TTC549 (cell line): ENCODE measurements at regions not wholly inside any gene's neighbourhood (a gene's known extent, or its start where the extent isn't known, plus 50 kb on each side); places are given as distances from the start of the nearest gene placed in this dataset.

ENCODE experiments used
- FAIRE-seq: peaks from 2 replicates; lab custom pipeline; 2012; peaks lifted over from hg19 to GRCh38; lab: Jason Lieb, UNC

DNA sequence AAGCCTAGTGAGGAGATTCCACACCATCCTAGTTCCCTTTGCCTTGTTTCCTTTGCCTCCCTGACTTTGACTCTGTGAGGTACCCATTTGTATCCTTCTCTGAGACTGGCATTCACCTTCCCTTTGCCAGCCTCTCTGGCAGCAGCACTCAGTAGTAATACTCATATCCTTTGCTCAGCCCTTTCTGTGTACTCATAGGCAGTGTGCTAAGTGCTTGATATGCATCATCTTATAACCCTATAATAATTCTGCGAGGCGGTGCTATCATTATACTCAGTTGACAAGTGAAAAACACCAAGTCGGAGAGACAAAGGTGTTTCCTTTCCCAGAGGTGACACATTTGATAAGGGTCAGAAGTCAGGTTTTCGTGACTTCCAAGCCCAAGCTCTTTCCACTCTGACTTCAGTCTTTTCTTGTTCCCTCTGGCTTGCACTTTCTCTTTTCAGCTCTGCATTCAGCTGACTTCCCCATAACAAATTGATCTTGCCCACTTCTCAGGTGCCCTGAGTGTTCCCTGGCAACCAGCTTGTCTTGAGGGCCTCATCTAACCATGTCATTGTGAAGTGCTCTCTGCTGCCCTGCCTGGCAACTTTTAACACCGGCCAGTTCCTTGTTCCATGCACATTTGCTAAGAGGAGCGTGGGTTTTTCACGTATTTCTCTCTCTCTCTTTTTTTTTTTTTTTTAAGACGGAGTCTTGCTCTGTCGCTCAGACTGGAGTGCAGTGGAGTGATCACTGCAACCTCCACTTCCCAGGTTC lies 94.5 kb upstream of the UPP2 start:
- FAIRE-seq: no peak

DNA sequence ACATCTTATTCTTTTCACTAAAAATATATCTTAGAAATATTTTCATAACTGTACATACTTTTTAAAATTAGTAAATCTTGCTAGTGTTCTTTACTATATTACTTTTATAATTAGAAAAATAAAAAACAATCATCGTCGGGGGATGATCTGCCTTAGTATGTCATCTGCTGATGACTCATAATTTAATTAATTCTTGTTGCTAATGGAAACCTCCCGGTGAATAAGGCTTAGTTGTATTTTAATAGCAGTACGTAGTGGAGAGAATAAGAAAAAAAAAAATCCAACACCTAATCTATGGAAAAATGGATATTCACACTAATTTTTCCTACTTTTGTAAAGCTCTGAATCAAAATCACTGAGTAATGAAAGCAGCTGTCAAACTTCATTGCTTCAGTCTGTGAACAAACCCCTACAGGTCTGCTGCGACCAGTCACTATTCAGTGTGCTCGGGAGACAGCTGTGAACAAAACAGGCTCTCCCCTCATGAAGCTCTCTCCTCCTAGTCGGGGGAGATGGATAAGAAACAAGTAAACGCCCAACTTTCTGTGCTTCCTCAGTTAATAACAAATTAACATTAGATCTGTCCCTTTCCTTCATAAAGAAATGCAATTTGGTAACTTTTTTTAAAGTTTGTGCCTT lies 97.4 kb upstream of the UPP2 start:
- FAIRE-seq: no peak

DNA sequence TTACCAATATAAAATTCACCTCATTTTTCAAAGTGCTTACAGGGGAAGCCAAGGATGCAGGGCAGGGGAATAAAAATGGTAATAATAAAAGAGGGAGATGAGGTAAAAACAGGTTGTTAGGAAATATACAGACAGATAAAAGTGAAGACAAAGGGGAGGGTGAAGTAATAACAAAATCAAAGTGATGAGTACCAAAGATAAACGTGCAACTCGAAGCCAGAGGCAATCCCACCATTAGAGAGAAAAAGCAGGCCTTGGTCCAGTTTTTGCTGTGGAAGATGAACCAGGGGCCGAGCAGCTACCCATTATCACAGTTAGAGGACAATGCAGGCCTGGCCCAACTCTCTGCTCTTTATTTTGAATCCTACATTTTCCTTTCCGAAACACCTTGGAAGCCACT lies 99.6 kb upstream of the UPP2 start:
- no peak for FAIRE-seq

DNA sequence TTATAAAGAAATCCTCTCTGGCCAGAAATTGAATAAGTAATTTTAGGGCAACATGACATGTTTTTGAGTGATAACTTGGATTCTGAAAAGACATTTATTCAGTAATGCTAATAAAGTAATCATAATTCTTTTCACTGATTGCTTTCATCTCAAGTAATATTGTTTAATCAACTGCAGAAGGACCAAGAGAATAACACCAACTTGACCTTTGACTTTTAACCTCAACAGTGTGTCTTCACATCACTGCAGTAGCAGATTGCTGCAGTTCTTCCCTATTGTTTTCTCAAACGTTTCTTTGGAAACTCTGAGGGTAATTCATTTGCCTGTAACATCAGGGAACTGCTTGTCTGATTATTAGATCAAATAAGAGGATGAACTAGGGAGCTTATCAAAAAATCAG lies 104.9 kb upstream of the UPP2 start:
- no peak for FAIRE-seq

DNA sequence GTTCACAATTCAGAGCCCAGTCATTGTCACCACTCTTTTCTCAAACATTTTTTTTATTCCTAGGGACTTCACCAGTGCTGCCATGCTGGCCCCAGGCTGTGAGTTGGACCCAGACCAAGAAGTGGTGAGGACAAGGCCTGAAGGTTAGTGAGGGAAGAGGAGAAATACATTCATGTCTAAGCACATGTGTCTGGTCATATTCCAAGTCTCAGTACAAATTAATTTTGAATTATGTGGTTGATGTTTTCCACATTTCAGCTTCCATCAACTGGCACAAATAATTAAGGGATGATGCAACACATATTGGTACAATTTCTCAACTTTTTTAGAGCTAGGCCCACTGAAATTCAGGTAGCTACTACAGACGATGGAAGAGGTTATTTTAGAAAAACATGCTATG lies 106.6 kb upstream of the UPP2 start:
- no peak for FAIRE-seq

DNA sequence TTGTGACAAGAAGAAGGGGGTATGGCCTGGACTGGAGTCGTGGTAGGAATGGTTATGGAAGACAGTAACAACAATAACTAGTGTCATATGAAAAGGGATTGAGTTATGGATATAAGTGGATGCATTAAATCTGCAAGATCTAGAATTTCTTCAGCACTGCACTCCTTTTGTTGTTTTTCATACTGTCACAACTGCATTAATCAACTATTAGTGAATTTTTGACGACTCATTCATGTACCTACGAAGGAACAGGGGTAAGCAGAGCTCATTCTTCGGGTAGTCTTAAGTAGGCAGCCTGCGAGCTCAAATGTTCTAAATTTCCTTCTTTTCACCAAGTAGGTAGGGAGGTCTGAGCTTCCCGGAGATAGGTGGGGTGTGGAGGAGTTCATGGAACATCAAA lies 109.7 kb upstream of the UPP2 start:
- FAIRE-seq: no peak

DNA sequence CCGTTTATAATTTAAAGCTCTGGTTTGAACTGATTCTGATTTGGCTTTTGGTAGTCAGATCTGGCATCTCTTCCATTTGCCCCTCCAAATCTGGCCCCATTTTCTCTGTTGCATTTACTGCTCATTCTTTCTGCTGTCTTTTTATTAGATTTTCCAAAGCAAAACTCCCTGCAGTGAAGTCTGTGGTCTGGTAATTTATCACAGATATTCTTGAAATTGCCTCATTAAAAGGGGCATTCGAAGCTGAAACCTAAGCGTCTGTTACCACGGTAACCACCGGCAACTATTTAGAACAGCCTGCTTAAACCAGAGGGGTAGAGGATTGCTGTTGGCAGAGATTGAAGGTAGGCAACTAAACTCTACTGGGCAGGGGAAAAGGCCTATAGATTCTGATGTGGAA lies 111.5 kb upstream of the UPP2 start:
- FAIRE-seq: no peak

DNA sequence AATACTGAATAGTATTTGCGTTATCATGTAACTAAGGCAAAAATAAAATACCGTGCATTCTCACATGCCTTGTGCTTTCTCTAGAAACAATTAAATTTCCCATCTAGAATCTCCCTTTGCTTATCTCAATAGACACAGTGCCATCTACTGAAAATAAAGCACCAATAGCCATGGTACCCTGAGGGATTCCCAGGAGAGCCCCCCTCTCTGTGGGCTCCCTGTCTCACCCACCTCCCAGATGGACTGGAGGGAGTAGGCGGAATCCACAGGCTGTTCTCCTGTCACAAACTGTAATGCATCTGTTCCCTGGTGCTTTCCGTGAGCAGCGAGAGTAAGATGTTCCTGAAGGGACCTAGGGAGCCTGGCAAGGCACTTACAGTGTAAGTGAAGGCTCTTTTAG lies 112.4 kb upstream of the UPP2 start:
- FAIRE-seq: no peak

DNA sequence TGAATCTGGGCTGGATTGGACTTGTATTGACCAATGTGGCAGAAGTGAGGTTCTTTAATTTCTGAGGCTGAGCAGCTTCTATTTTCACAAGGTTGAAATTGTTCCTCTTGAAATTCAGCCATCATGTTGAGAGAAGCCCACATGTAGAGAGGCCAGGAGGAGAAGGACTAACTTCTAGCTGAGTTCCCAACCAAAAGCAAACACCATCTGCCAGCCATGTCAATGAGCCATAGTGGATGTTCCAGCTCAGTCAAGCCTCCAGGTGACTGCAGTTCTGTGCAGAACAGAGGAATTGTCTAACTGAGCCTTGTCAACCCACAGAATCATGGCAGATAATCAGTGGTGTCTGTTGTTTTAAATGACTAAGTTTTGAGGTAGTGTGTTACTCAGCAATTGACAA lies 110.6 kb upstream of the ACVR1 start:
- FAIRE-seq: no peak

DNA sequence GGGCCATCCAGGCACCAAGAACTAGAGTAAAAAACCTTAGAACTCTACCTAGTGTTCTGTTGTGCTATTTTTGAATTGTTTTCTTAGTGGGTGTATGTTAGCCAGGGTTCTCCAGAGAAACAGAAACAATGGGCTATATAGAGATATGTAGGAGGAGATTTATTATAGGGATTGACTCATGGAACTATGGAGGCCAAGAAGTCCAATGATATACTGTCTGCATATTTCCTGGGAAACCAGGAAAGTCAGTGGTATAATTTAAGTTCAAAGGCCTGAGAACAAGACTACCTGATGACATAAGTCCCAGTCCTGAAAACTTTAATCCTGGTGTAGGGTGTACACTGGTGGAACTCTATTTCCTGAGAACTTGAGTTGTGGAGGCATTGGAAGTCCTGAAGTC lies 108.7 kb upstream of the ACVR1 start:
- FAIRE-seq: no peak

DNA sequence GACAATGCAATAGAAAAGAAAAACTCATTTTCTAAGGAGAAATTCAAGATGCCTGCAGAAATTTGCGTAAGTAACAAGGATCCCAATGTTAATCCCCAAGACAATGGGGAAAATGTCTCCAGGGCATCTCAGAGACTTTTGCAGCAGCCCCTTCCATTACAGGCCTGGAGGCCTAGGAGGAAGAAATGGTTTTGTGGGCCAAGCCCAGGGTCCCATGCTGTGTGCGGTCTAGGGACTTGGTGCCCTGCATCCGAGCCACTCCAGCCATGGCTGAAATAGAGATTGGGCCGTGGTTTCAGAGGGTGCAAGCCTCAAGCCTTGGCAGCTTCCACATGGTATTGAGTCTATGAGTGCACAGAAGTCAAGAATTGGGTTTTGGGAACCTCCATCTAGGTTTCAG lies 103.9 kb upstream of the ACVR1 start:
- no peak for FAIRE-seq

DNA sequence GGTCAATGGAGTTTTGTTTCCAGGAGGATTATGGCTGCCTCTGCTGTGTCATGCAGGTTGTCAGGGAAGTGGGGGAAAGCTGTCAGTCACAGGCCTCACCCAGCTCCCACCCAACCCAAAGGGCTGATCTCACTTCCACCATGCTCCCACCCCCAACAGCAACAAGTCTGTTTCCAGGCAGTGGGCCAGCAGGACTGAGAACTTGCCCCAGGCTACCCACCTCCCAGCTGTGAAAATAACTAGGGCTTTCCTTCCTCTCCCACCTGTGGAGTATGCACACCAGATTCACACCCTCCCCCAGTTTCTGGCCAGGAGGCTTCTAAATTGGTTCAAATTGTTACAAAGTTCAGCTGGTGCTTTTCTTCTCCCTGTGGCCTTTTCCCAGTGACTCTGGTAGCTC lies 95.6 kb upstream of the ACVR1 start:
- no peak for FAIRE-seq

DNA sequence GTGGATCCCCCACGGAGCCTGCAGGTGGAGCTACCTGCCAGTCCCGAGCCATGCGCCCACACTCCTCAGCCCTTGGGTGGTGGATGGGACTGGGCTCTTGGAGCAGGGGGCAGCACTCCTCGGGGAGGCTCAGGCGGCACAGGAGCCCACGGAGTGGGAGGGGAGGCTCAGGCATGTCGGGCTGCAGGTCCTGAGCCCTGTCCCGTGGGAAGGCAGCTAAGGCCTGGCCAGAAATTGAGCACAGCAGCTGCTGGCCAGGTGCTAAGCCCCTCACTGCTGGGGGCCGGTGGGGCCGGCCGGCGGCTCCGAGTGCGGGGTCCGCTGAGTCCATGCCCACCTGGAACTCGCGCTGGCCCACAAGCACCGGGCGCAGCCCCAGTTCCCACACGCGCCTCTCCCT lies 91.7 kb upstream of the ACVR1 start:
- no peak for FAIRE-seq

DNA sequence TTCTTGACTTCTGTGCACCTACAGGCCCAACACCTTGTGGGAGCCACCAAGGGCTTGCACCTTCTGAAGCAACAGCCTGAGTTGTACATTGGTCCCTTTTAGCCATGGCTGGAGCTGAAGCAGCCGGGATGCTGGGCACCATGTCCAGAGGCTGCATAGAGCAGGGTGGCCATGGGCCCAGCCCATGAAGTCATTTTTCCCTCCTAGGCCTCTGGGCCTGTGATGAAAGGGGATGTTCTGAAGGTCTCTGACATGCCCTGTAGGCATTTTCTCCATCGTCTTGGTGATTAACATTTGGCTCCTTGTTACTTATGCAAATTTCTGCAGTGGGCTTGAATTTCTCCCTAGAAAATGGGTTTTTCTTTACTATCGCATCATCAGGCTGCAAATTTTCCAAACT lies 83.1 kb upstream of the ACVR1 start:
- no peak for FAIRE-seq

DNA sequence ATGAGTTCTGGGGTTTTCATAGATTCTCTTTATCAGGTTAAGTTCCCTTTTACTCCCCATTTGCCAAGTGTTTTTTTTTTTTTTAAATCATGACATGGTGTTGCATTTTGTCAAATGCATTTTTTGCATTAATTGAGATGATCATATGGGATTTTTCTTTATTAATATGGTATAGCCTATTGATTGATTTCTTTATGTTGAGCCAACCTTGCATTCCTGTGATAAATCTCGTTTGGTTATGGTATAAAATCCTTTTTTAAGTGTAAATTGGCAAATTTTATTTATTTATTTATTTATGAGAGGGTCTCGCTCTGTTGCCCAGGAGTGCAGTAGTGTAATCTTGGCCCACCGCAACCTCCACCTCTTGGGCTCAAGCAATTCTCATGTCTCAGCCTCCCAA lies 81.5 kb upstream of the ACVR1 start:
- FAIRE-seq: no peak

DNA sequence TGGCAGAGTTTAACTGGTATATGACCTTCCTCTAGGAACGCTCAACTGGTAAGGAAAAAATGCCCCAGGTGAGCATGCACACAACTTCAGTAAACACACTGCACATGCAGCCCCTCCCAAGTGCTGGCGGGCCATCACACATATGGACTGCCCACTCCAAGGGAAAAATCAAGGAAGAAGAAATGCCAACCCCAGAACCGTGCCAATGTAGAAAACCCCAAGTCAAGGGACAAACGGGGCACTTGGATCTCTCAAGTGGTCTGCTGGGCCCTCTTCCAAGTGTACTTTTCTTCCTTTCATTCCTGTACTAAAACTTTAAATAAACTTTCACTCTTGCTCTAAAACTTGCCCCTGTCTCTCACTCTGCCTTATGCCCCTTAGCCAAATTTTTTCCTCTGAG lies 76.4 kb upstream of the ACVR1 start:
- FAIRE-seq: no peak

DNA sequence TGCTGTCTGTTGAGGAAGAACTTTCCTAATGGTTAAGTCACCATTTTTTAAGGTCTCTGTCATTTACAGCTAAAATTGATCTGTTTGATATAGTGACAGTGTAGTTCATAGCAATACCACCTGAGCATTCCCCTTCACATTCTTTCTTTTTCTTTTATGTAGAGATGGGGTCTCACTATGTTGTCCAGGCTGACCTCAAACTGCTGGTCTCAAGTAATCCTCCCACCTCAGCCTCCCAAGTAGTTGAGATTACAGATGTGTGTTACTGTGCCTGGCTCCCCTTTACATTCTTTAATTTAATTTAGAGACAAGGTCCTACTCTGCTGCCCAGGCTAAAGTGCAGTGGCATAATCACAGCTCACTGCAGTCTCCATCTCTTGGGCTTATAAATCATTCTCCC lies 72.7 kb upstream of the ACVR1 start:
- FAIRE-seq: no peak

DNA sequence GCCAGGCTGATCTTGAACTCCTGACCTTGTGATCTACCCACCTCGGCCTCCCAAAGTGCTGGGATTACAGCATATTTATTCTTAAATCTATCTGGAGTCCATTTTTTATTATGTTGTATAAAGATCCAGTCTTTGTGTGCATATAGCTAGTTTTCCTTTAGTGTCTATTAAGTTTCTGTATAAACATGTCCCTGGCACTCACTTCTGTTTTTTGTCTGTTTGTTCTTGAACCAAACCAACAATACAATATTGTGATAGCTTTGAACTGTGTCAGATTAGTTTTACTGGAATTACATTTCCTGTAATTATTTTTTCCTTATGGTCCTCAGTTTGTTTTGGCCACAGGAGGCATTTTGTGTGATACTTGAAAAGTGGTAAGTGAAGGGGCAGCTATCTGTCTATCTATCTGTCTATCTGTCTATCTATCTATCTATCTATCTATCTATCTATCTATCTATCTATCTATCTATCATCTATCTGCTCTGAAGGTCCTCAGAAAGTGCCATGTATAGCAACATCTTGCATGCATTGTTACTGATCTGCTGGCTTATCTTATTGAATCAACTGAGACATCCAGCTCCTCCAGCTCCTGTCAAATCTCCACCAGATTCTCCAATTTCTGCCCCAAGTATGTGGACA lies 70.9 kb upstream of the ACVR1 start:
- FAIRE-seq: no peak

DNA sequence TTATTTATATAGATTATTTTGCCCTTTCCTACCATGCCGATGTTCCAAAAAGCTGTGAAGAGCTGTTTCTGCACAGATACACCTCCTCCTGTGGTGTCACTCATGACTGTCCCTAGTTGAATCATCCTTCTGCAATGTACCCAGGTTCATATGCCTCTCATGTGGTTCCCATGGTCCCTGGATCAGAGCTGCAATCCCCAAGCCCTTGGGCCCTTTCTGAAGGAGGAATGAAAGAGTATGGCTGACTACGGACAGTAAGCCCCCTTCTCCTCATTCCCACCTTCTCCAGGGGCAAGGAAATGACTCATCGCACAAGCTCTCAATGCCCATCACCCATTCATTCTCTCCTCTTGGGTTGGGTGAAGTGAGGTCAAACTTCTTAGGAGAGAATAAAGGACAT lies 63.9 kb upstream of the ACVR1 start:
- FAIRE-seq: no peak

DNA sequence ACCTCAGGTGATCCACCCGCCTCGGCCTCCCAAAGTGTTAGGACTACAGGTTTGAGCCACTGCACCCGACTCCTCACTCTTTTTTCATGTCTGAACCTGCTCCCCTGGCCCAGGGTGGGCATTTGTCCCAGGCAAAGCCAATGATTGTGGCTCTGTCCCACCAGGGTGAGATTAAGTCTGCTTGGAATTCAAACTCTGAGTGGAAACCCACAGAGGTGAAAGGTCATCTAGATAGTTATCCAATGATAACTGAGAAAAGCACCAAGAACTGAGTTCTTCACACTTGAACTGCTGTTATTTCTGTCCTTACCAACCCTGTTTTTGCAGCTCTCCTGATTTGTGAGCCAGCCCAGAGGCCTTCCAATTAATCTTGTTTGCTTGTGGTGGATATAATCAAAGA lies 62.4 kb upstream of the ACVR1 start:
- FAIRE-seq: no peak

DNA sequence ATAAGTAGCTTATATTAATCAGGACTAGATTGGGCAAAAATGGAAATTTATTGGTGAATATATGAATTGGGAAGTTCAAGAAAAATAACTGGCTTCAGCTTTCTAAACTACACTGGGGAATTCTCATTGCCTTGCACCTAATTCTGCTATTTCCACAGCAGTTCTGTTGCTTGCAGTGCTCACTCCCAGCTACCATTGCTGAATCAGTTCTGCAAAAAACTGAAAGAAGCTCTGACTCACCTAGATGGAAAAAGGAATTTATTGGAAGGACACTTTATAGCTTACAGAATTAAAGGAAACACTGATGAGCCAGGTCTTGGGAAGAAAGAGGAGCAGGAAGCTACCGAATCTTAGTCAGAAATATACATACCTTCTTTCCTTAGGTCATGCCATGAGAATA lies 60.3 kb upstream of the ACVR1 start:
- no peak for FAIRE-seq

DNA sequence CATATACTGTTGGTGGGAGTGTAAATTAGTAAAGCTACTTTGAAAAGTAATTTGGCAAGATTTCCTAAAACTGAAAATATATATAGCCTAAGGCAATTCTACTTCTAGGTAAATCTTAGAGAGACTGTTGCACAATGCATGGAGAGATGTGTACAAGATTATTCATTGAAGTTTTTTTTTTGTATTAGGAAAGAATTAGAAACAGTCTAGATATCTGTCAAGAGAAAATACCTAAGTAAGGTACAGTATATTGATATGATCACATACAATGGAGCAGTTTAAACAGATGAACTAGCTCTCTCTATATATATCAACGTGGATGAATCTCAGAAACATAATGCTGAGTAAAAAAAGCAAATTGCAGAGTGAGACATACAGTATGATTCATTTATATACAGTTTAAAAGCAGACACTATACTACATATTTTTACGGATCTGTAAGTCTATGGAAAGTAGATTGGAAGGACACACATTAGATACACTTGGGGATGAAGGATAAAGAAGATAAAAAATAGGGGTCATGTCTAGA lies 59.3 kb upstream of the ACVR1 start:
- FAIRE-seq: no peak

DNA sequence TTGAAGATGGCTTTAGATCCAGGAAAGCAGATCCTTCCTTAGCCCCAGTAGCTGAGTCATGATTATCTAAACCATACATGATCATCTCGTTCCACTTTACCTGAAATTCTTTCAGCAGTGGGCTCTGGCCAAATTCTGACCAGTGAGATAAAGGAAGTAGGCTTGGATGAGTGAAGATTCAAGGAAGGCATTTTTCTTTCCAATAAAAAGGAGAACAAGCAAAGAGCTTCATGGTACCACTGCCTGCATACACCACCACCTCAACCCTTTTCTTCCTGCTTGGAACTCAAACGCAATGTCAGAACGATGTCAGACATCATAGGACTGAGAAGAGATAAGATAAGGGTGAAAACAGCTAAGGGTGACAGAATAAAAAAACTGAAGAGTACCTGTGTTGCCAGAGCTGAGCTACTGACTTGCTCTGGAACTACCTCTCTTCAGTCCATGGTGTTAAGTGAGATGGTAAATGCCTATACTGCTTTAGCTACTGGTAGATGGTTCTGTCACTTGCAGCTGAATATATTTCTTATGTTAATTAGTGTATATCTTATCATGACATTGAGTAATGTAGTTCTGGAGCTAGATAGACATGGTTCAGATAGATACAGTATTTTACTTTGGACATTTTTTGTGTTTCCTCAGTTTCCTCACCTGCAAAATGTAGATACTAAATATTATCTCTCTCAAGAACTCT lies 58.7 kb upstream of the ACVR1 start:
- FAIRE-seq: no peak
